GM21576 (cell line): ENCODE measurements at regions not wholly inside any gene's neighbourhood (a gene's known extent, or its start where the extent isn't known, plus 50 kb on each side); places are given as distances from the start of the nearest gene placed in this dataset.

ENCODE experiments used
- ATAC-seq: cut with Tn5 transposase; IDR thresholded peaks from one replicate; pipeline ENCODE4 v1.9.1; 2021; ENCODE audit warnings: mild to moderate bottlenecking, moderate library complexity; ENCODE audit not compliant: unreplicated experiment

DNA sequence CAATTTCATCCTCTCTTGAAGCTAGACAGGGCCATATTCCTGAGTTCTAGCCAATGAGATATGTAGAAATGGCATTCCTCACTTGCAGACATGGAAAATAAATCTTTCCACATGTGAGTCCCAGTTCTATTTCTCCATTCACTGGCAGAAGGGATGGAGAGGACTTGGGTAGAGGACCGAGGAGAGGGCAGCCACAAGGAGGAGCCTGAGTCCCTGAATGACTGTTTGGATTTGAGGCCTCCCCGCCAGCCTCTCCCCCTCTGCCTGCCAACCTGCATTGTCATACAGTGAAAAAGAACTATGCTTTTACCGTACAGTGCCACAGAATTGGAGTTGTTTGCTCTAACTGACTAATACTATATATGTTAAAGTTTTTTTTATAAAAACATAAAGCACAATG, 583.0 kb upstream of the WWC1 start:
- ATAC-seq = no peak

DNA sequence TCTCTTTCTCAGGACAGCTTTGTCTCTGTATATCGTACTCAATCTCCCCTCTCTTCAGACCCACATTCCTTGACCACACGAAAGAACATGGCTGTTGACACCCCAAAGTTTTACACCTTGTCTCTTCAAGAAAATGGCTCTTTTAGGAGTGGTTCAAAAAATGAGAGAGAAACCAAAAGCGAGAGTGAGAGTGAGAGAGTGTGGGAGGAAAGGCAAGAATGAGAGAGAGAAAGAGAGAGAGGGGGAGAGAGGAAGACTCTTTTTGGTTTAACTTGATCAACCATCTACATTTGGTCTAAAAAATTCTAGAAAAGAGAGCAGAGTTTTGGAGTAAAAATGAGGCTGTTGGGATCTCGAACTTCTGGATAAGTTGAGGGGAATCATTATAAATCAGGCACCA, 581.8 kb upstream of the WWC1 start:
- peak; percentile 71 for ATAC-seq

DNA sequence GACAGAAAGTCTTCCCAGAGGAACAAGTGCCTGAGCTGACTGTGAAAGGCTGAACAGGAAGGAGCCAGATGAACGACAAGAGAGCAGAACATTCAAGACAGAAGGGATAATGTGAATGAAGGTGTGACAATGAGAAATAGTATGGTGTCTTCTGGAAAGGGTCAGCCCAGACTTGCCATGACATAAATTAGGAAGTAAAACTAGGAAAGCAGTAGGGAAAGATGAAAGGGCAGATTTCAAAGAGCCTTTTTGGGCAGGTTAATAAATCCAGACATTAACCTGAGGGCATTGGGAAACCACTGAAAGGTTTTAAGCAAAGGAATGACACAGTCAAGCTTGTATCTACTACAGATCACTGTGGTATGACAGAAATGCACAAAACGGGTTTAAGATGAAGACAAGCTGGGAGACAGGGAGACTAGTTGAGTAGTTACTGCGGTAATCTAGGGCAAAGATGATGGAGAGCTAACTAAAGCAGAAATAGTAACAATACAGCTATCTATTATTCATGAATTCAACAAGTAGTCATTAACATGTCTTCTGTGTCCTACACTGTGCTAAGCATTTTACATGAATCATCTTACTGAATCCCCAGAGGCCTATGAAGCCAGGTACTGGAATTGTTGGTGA, 580.9 kb upstream of the WWC1 start:
- ATAC-seq = no peak

DNA sequence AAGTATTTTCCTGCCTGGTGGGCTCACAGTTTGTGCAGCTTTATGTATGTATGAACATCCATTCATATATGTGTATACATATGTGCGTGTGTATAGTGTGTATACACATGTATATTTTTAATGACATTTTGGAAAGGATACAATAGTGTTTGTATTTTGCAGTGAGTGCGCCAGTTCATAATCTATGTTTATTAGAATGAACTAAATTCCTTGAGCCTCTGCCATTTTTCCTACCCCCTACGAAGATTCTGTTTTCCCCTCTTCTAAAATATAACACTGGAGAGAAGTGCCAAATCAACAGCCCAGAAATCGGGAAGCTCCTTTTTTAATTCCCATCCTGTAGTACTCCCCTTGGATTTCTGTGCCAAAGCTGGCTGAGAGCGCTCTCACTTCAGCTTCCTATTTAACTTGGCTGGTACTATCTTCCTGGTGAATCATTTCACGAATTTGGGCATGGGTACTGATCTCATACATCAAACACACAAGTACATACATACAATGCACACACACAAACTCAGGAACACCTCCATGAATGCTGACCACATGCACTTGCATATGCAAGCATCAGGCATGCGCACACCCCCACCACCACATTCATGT, 578.4 kb upstream of the WWC1 start:
- no peak for ATAC-seq

DNA sequence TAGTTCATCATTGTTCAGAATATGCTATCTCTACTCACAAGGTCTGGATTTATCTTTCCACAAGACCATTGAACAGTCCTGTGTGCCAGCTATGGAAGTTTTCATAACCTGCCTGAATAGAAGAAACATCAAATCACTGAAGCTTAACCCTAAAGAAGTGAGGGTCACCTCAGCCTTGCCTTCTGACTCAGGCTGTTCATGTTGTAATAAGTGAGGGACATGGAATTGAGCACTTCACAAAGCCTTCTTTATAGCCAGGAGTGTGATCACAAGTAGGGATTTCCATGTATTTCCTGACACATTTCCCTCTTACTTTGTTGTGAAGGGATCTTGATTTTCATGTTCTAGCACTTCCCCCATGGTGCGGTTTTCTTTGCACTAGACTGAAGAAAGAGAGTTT, 577.5 kb upstream of the WWC1 start:
- ATAC-seq = no peak

DNA sequence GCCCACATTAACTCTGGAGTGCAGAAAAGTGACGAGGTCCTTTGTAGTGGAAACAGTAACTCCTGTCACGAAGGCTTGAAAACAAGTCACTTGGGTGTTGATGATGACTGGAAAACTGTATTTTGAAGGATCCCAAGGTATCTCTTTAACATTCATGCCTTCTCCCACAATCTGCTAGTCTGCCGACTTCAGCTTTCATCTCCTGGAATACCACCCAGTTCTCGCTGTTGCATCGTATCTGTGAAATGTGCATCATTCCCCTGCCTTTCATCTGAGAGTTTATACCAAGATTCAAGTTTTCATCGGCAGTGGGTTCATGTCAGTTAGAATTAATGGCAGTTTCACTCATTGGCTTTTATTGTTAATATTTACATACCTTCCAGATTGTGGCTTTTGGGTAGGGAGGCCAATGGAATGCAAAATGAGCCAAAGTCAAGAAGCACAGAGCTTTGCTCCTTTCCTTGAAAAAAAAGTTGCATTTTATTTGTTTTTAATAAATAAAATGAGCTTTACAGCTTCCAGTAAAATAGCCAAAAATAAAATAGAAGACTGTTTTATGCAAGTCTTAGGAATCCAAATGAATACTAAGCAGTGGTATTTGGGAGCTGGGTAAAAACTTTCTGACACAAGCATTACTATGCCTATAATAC, 575.2 kb upstream of the WWC1 start:
- no peak for ATAC-seq

DNA sequence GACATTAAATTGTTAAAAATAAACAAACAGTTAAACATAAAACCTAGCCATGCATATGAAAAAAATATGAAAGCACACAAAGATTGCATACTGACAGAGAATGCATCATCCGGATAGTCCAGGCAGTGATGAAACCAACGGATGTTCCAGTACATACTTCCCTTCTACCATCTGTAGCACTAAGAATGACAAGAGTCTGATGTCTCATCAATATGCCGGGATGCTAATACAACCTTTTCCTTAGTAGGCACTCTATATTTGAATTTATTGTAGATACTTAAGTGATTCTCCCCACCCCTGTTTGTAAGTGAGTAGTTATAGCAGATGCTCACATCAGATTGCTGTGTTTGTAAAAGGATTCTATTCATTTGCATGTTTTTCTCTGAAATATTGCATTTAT, 571.2 kb upstream of the WWC1 start:
- ATAC-seq = no peak

DNA sequence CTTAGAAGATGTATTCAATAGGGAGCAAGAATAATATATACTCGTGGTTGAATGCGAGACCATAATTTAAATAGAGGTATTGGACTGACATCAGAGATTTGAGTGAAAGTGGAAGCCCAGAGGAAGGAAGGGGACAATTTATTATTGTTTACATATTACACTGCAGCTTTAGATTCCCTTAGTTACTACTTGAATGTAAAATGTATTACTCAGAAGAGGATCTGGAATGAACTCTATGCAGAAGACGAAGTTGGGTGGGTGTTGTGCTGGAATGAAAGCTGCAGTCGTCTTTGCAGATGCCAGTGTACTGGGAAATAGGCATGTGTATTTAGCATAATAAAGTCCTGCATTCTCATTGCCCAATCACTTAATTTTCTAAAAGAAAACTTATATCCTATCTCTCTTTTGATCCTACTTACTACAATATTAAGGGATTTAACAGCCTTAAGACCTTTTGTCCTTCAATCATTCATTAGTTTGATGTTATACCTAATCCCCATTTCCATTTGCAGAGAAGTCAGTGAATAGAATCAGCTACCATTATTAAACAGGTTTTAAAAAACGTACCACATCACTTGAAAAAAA, 570.7 kb upstream of the WWC1 start:
- no peak for ATAC-seq

DNA sequence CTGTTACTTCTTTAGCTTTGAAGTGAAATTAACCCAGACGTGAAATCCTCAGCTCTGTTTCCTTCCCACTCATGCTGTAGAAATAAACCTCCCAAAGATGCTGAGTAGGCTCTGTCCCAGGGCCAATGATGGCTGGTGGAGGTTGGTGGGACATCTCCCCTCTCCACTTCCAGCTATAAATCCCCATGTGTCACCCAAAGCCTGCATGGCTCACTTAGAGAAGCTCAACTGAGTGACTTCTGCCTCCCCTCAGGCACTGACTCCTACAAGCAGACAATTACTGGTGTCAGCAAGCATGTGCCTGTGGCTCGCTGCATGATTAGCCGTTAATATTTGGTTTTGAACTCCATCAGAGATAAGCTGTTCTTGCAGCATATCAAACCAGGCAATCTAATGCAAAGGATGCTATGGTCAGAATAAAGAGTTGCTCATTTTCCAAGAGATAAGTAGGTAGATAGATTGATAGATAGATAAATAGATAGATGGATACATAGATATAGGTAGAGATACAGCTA, 569.5 kb upstream of the WWC1 start:
- no peak for ATAC-seq

DNA sequence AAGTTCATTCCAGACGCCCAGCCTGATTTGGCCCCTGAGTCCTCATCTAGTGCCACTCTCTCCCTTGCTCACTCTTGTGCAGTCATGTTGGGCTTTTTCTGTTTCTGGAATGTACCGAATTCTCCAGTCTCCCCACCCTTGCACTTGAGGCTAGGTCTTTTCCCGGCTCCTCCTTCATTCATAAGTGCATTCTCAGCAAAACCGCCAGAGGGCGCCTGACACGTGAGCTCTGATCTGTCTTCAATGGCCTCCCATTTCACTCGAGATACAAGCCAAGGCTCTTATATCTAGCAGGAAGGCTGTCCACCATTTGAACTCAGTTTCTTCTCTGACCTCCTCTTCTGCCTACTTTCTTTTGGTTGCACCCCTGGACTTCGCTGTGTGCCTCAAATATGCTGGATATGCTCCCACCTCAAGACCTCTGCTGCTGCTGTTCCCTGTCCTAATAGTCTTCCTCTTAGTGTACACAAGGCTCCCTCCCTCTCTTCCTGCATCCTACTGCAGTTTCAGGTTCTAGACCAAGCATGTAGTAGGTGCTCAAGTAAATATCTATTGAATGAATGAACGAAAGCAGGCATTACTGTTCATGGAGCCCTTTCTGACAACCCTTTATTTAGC, 568.1 kb upstream of the WWC1 start:
- ATAC-seq = peak; percentile 99

DNA sequence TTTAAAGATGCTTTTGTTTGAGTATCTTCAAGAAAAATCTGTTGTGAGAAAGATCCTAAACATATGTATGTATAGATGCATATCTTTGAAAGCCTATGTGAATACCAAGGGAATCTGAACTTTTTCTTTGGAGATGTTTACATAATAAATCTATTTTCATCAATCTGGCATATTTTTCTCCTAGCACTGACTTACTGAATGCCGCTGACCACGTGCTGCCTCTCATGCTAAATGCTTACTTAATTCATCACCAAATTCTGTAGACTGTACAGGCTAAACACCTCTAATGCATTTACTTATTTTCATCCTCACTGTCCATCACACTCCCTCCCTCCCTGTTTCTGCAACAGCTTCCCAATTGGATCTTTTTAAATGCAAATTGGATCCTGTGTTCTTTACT, 566.2 kb upstream of the WWC1 start:
- no peak for ATAC-seq

DNA sequence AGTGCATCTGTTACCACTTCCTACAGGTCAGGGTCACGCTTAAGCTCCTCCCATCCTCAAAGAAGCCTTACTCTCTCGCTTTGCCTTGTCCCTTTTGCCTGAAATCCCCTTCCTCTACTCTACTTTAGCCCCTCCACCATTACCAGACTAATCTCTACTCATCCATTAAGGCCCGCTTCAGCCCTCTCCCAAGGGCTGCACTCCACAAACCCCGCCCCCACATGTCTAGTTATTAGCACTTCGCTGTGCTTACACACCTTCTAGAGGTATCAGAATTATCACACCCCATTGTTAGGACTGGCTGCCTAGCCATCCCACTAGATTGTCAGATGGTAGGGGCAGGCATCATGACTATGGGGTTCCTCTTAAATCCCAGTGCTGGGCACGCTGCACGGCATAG, 565.7 kb upstream of the WWC1 start:
- no peak for ATAC-seq

DNA sequence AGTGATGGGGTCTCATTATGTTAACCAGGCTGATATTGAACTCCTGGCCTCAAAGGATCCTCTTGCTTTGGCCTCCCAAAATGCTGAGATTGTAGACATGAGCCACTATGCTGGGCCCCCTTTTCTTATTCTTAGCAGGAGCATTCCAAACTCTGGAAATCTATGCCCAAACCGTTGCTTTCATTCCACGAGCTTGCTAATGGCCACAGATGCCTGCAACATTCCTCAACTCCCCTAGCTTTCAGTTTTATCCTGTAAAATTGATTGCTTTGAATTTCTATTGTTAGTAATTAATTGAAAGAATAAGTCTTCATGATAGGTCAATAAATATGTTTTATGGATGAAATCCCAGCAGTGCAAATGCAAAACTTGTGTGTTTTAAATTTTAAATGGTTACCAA, 564.8 kb upstream of the WWC1 start:
- no peak for ATAC-seq

DNA sequence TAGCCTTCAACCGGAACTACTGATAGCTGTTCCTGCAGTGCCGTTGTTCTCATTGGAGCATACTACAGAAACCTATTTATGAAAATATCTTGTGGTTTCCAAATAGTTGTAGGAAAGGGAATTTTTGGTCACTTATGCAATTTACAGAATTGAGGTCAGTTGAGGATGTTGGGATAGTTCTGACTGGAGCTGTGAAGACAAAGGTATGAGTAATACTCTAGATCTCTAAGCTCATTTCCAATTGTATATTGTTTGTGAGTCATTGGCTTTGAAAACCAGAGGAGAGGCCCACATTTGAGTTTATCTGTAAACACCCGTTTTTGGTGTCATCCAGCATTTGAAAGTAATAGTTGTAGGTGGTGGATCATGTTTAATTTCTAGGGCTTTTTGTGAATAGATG, 561.3 kb upstream of the WWC1 start:
- ATAC-seq = no peak

DNA sequence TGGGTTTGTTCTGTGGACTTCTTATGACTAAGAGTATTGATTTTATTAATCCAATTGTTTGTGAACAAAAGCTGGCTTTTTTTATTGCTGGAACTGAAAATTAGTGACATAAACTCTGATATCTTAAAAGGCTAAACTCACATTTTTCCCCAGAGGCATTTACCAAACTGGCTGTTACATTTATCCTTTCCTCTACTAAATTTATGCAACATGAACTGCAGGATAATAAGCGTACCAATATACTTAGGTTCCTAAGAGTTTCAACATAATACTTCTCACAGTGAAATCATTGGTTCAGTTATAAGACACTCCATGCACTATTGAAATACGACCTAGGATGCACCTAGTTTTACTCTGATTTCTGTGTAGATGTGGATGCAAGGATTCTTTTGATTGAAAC, 560.8 kb upstream of the WWC1 start:
- ATAC-seq = no peak

DNA sequence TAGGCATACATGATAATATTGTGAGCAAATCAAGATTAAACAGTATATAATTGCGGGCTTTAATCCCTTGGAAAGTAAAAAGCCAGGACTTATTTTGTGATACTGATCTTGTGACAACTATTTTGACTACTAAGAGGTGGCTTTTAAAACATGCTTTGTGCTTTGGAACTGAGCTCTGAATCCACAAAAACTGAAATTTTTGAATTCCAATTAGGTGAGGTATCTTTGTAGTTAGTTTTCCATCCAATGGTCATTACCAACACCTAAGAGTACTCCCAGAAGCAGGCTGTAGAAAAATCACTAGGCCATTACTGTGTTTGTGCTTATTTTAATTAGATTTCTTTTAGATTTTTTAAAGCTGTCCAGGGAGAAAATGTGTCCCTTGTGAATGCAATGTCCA, 559.5 kb upstream of the WWC1 start:
- ATAC-seq = no peak

DNA sequence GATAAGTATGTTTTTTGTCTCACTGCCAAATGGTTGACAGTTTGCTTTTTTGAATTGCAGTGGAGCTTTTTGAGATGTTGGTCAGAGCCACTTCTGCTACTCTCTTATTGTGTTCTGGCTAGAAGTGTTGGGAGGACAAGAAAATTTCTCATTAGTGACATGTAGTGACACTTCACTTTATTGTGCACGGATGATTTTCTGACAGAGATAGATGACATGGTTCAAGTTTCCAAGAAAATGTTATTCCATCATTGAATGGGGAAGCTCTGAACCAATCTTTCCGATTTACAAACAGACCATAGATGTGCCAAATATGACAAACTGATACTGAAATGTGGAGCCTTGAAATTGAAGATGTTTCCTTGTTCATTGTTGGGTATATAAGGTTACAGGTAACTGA, 558.9 kb upstream of the WWC1 start:
- no peak for ATAC-seq

DNA sequence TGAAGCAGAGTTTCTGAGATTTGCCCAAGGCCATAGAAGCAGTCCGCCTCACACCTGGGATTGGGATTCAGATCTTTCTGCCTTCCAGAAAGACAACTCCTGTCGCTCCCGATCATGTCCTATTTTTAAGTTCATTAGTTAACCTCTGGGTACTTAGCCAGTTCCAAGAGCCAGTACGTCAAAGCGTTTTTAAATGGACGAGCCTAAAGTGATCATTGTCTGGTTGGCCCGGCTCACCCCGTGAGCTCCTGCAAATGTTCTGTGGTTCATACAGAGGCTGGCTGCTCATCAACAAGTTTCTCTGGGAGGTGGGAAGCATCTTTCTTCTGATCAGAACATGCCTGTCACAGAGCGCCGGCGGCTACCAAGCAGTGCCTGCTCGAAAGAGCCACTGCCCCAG, 554.5 kb upstream of the WWC1 start:
- no peak for ATAC-seq

DNA sequence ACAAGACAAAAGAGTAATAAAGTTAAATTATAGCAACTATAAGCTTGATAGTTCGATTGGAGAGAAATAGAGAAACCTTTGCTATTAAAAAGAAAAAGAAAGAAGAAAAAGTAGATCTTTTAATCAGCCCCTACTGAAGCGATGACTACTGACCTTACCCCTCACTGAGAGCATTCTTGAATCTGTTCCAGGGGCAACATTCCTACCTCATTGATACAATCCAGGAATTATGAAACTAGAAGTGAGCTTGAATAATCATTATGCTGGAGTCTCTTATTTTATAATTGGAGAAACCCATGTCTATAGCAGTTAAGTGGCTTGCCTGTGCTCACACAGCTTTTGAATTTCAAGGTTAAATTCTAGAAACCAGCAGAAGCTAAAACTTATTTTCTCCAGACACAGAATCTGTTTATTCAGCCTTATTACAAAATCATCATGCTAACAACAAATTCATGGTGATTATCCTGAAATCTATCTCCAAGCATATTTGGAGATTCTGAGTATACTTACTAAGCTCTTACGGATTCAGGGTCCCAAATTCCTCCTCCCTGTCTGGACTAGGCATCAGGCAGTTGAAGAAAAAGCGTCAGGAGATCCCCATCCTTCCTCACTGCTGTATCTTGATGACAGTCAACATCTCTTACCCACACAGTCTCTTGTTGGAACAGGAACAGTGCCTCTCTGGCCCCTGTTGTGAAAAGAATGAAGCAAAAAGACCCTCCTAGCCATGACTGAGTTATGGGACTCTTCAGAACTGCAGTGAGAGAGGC, 547.6 kb upstream of the WWC1 start:
- ATAC-seq = no peak

DNA sequence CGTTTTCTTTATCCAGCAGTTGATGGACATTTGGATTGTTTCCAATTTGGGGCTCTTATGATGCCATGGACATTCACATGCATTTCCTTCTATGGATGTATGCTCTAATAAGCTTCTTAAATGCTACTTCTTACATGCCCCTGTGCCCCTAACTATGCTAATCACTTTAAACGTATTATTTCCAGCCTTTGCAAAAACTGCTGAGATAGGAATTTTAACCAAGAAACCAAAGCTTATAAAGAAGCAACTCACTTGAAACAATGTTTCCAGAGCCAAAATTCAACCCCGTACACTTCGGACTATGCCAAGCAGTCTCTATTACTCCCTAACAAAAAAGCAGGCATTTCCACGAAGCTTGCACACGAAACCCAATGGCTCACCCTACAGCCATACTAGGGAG, 545.6 kb upstream of the WWC1 start:
- no peak for ATAC-seq

DNA sequence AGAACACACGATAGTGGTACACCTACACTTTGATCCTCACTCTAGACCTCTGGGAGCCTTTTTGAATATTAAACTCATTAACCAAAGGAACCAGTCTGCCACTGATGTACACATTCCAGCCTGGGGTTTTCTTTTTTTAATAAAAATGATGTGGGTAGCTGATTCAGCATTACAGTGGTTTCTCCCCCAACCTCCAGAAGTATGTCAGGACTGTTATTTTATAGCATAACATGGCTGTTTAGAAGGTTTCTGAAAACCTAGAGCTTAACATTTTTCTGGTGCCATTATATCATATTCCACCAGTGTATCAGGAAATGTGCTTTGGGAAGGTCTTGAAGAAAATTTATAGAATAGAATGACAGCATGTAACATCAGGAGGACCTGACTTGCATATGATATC, 540.9 kb upstream of the WWC1 start:
- no peak for ATAC-seq
